Hematopoietic multipotent progenitor cell treated with erythropoietin and hydrocortisone succinate and interleukin-3 and kit ligand, for 6 days (in vitro differentiated cells): ENCODE measurements at regions not wholly inside any gene's neighbourhood (a gene's known extent, or its start where the extent isn't known, plus 50 kb on each side); places are given as distances from the start of the nearest gene placed in this dataset.
"Not testable (repeated sequence)": the region's sequence is repeated elsewhere in the genome, so short reads cannot be mapped to it uniquely, and the experiment has no call there.

Experiments
- DNase-seq: peaks from one replicate; pipeline ENCODE4 v3.0.0-alpha.2; 2015

GRCh38 chr6:30832864-30833263, 51.5 kb upstream of the DDR1 start:
- DNase-seq: no peak

- DNase-seq: peak; percentile 54
Observed at GRCh38 chr6:30830438-30830837, 53.9 kb upstream of the DDR1 start.

- no peak for DNase-seq
Observed at GRCh38 chr6:30829639-30830255, 54.6 kb upstream of the DDR1 start.

GRCh38 chr6:30829033-30829432, 55.3 kb upstream of the DDR1 start:
- no peak for DNase-seq

GRCh38 chr6:30828027-30828962, 56.0 kb upstream of the DDR1 start:
- DNase-seq: peak; percentile 93

- DNase-seq: no peak
Observed at GRCh38 chr6:30826961-30827342, 57.4 kb upstream of the DDR1 start.

GRCh38 chr6:30824698-30825097, 59.6 kb upstream of the DDR1 start:
- no peak for DNase-seq

GRCh38 chr6:30823534-30823865, 60.8 kb upstream of the DDR1 start:
- DNase-seq: no peak

- peak; percentile 73 for DNase-seq
Observed at GRCh38 chr6:30821862-30822784, 62.2 kb upstream of the DDR1 start.

GRCh38 chr6:30820193-30820592, 64.1 kb upstream of the DDR1 start:
- DNase-seq: no peak

- no peak for DNase-seq
Observed at GRCh38 chr6:30819297-30819917, 64.9 kb upstream of the DDR1 start.

- no peak for DNase-seq
Observed at GRCh38 chr6:30818391-30818841, 65.9 kb upstream of the DDR1 start.

- DNase-seq: no peak
Observed at GRCh38 chr6:30816791-30817739, 67.3 kb upstream of the DDR1 start.

GRCh38 chr6:30816296-30816695, 68.0 kb upstream of the DDR1 start:
- not testable (repeated sequence) for DNase-seq

- DNase-seq: not testable (repeated sequence)
Observed at GRCh38 chr6:30815041-30815742, 69.1 kb upstream of the DDR1 start.

- DNase-seq: peak; percentile 41
Observed at GRCh38 chr6:30814146-30815040, 69.9 kb upstream of the DDR1 start.

GRCh38 chr6:30813631-30814145, 69.3 kb upstream of the IER3 start:
- DNase-seq: no peak

GRCh38 chr6:30810813-30811339, 66.5 kb upstream of the IER3 start:
- no peak for DNase-seq

- DNase-seq: not testable (repeated sequence)
Observed at GRCh38 chr6:30807566-30807965, 63.2 kb upstream of the IER3 start.
